Neural progenitor cell (in vitro differentiated cells): ENCODE measurements at regions not wholly inside any gene's neighbourhood (a gene's known extent, or its start where the extent isn't known, plus 50 kb on each side); places are given as distances from the start of the nearest gene placed in this dataset.

Experiments
- EZH2 ChIP-seq: fragments of 200-600 bp; sonication (generic); IDR thresholded peaks from 2 replicates; pipeline ENCODE4 v1.6.1; 2017; ENCODE audit warnings: antibody characterized with exemption, mild to moderate bottlenecking, moderate library complexity
- EZH2phosphoT487 ChIP-seq: fragments of 200-600 bp; sonication (generic); IDR thresholded peaks from 2 replicates; pipeline ENCODE4 v1.6.1; 2017; ENCODE audit warnings: antibody characterized with exemption
- TF ChIP-seq, protein P1 (sequence below): fragments of 200-600 bp; sonication (generic); IDR thresholded peaks from 2 replicates; pipeline ENCODE4 v1.5.1; 2017; ENCODE audit warnings: antibody characterized with exemption, mild to moderate bottlenecking

DNA sequence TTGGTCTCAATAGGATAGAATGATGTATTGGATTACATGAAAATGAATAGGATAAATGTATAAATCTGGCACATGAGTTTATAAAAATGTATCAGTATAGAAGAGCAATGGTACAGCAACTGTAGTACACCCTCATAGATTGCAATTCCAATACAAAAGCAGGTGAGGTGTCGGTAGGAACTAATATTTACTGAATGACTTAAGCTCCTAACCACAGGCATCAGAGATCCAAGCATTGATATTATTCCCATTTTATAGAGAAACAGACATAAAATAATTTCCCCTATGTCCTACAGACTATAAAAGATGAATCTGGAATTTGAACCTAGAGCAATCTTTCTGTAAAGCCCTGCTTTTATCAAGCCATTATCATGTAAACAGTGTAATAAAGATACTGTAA, 227.4 kb downstream of the MBD2 start:
- TF ChIP-seq, protein P1, sequence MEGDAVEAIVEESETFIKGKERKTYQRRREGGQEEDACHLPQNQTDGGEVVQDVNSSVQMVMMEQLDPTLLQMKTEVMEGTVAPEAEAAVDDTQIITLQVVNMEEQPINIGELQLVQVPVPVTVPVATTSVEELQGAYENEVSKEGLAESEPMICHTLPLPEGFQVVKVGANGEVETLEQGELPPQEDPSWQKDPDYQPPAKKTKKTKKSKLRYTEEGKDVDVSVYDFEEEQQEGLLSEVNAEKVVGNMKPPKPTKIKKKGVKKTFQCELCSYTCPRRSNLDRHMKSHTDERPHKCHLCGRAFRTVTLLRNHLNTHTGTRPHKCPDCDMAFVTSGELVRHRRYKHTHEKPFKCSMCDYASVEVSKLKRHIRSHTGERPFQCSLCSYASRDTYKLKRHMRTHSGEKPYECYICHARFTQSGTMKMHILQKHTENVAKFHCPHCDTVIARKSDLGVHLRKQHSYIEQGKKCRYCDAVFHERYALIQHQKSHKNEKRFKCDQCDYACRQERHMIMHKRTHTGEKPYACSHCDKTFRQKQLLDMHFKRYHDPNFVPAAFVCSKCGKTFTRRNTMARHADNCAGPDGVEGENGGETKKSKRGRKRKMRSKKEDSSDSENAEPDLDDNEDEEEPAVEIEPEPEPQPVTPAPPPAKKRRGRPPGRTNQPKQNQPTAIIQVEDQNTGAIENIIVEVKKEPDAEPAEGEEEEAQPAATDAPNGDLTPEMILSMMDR = no peak
- TF ChIP-seq EZH2 = no peak
- TF ChIP-seq EZH2phosphoT487 = no peak
